CD4-positive, alpha-beta T cell treated with Interferon gamma for 1 hour (primary cell): ENCODE measurements at regions not wholly inside any gene's neighbourhood (a gene's known extent, or its start where the extent isn't known, plus 50 kb on each side); places are given as distances from the start of the nearest gene placed in this dataset.
"Not testable (repeated sequence)": the region's sequence is repeated elsewhere in the genome, so short reads cannot be mapped to it uniquely, and the experiment has no call there.

ENCODE experiments used
- DNase-seq: peaks from one replicate; pipeline ENCODE4 v3.0.0-alpha.2; 2020

DNA sequence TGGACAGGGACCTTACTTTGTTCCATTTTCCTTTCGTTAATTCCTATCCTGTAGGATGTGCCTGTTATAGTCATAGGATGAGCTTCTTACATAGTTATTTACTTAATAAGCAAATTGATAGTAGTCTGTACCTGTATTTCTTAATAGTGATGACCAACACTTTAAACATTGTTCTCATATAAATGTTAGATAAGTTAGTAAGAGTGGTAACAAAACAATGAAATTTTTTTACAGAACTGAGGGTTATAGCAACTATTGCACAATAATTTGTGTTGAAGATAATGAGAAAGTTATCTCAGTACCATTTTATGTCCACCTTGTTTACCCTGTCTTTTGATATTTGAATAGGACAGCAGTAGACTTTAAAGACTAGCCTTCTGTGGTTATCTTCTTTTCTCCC lies 162.9 kb upstream of the ELL2 start:
- no peak for DNase-seq

DNA sequence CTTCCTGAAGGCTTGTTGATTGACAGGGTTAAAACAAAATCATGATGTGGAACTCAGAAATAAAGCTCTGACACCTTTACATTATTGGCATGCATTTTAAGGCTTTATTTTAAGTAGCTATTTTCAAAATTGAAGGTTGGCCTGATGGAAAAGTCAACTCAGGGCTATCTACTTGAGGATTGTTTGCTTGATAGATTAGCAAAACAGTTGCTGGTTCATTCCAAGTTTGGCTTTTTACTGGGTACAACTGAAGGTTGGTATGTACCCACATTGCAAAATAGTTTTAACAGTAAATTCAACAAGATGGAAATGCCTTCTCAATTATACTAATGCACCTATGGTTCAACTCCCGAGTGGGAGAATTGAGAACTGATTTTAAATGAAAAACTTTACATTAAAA lies 161.8 kb upstream of the ELL2 start:
- no peak for DNase-seq

DNA sequence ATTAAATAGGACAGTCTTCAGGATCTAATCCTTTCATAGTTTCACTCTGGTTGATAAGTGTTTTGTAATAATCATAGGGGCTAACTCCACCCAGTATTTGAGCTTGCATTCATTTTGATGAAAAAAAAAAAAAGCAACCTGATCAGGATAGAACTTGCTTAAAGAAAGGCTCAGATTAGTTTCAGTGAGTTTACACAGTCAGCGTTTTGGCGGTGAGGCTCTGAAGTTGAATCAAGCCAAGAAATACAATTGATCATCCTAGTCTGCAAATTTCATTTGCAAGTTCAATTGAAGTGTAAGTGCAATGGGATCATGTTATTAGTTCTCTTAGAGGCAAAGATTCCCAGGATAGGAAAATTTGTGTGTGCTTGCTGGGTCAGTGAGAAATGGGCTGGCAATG lies 159.7 kb upstream of the ELL2 start:
- no peak for DNase-seq

DNA sequence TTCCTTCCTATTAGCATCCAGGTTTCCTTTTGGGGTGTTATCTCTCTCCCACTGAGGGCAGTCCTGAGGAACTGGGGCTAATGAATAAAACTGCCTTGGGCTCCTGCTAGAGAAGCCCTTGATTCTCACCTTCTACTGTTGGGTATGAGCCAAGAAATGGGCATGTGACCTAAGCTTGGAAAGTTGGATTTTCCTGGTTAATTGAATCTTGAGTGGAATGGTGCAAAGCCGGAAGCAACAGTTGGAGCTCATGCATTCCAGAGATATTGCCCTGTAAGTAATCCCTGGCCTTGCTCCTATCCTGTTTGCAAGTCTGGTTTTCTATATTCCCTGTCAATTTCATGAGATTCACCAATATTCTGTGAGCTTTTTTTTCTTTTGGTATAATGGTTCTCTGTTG lies 158.5 kb upstream of the ELL2 start:
- no peak for DNase-seq

DNA sequence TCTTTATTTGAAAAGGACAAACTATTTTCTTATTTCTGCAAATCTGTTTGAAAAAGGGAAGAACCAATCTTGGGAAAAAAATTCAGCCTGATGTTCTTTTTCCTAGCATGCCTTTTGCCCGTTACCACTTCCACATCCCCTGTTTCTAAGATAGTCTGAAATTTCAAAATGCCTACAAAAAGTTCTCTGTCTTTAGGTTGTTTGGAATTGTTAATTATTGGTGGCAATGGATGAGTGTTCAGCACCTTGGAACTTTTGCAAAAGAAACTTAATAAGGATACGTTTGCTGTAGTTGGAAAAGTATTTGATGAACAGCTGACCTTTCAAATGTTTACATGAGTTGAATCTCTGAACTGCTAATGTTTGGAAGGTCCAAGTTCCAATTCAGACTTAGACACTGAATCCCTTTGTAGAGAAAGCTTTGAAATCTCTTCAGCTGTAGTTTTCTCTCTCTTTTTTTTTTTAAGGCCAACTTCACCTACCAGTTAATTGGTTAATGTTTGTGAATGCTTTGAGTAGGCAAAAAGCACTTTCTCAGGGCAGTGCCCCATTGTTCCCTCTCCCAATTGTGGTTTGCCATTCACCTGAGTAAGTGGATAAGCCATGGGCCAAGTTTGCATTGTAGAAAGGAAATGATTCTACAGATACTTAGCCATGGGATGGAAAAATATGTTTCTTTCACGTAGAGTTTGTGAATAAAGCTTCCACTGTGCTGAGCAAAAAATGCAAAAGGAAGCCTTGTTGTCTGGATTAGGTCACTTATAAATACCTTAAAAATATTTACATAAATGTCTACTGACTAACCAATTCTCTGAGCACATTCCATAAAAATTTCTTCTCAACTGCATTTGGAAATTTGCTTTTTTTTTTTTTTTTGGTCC lies 156.4 kb upstream of the ELL2 start:
- DNase-seq: no peak

DNA sequence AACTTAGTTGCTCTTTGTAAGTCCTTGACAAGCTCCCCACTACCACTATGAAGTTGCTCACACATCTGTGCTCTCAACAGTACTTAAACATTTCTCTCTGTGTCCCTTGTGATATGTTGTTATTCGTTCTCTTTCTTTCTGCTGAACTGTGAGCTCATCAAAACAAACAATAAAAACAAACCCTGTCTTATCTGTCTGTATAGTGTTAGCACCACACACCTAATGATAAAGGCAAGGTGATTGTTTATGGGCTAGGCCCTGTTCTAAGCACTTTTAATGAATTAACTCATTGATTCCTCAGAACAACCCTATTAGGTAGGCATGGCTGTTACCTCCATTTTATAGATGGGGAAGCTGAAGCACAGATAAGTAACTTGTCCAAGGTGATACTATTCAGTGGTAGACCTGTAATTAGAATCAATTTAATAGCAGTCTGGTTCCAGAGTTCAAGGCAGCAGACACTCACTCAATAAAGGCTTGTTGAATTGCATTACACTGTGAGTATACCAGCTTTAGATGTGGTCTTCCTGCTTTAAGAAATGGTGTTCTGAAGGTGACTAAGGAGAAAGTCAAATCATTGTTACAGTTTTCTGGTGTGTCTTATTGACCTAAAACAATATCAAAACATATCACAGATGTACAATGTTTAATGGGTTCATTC lies 153.6 kb upstream of the ELL2 start:
- DNase-seq: no peak

DNA sequence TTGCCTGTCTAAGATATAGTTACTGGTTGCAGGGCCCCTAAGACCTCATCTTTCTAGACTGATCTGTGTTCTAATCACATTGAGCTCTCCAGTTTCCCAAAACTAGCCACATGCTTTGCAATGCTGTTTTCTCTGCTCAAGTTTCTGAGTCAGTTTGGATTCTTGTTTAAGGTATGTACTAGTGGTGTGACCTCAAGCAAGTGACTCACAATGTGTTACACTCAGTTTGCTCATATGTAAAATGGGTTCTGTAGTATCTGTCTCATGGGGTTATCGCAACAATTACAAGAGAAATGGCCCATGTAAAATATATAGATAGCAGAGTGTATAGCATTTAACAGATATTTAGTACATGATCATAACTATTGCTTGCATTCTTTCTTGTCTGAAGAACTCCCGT lies 153.1 kb upstream of the ELL2 start:
- no peak for DNase-seq

DNA sequence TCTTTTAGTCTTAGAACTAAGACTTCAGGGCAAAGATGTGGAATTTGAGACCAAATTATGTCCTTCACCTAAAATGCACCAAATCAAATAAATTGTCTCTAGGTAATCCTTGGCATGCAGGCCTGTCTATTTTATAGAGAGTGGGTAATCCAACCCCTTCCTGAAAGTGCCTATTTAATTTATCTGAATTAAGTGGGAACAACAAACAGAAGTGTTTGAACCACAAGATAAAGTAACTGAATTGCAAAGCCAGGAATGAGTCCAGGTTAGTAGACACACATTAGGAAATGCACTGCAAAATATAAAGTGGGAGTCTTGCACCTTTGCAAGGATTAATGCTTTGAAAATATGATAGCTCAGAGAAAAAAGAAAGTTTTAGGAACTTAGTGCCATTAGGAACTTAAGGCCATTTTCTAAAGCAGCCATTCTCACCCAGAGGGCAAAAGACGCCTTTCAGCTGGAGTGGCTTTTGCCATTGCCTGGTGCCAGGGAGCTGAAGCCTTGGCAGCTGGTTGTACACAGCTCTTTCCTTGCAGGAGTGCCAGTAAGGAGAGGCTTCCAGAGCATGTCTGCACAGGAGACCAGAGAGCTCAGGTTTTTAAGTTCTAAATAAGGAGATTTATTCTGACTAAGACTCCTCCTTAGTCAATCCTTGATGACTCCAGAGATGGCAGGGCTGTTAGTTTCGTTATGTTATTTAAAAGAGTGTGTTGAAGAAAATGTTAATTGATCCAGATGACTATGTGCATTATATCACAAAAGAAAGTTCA lies 151.7 kb upstream of the ELL2 start:
- DNase-seq: no peak

DNA sequence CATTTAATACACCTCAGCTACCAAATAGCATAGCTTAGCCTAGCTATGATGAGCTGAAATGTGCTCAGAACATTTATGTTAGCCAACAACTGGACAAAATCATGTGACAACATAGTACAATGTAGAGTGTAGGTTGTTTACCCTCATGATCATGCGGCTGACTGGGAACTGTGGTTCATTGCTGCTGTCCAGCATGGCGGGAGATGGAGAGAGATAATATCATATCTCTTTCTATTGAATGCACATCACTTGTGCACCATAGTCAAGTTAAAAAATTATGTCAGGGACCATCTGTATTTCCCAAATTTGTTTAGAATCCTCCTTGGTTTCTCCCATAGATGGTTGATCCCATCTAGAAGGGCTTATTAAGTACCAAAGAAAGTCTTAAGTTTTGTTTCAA lies 151.1 kb upstream of the ELL2 start:
- no peak for DNase-seq

DNA sequence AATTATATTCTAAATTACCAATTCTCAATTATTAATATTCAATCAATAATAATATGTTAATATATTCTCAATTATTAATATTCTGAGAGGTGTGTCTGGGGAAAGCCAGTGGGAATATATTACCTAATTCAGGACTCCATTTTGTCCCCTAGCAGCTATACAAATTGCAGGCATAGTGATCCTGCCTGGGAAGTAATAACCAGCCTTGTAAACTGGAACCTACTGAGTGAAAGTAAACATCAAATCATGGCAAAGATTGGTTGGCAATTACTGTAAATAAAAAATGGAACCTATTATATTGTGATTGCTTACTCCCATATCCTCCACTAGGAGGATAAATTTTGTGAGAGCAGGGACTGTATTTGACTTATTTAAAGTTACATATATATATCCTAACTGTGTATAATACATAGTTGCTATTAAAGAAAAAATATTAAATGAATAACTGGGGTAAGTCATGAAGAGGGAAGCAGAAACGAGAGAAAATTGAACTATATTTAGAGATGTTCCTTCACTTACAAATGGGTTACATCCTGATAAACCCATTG lies 150.5 kb upstream of the ELL2 start:
- DNase-seq: no peak

DNA sequence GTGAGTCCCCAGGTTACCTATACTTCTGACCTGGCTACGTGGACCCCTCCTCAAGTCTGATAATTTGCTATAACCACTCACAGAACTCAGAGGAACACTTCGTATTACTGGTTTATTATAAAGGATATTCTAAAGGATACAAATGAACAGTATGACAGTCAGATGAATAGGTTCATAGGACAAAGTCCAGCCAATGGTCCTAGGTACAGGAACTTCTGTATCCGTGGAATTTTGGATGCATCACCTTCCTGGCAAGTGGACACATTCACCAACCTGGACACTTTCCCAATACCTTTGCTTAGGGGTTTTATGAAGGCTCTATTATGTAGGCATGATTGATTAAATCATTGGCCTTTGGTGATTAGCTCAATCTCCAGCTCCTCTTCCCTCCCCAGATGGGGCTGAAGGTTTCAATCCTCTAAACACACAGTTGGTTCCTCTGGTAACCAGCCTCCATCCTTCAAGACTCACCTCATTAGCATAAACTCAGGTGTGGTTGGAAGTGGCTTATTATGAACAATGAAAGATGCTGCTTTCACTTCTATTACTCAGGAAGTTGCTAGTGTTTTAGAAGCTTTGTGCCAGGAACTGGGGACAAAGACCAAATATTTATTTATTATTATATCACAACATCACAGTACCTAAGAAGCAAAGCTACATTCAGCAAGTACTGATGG lies 149.6 kb upstream of the ELL2 start:
- no peak for DNase-seq

DNA sequence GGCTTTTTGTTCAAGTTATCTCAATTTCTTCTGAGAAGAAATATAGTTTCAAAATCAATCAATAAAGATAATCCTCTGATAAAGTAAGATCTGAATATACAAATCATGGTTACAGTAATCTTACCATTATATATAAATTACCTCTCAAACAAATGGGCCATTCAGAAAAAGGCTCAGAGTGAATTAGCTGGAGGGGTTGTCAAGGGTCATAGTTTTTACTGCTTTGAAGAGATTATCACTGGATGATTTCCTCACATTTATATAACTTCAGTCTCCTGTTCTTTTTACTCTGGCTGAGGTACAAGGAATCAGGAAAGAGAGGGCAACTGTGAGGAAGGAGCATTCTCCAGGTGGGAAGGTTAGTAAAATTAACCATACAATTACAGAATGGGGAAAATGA lies 148.6 kb upstream of the ELL2 start:
- DNase-seq: no peak

DNA sequence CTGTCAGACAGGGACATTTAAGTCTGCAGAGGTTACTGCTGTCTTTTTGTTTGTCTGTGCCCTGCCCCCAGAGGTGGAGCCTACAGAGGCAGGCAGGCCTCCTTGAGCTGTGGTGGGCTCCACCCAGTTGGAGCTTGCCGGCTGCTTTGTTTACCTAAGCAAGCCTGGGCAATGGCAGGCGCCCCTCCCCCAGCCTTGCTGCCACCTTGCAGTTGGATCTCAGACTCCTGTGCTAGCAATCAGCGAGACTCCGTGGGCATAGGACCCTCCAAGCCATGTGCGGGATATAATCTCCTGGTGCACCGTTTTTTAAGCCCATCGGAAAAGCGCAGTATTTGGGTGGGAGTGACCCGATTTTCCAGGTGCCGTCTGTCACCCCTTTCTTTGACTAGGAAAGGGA lies 147.0 kb upstream of the ELL2 start:
- not testable (repeated sequence) for DNase-seq

DNA sequence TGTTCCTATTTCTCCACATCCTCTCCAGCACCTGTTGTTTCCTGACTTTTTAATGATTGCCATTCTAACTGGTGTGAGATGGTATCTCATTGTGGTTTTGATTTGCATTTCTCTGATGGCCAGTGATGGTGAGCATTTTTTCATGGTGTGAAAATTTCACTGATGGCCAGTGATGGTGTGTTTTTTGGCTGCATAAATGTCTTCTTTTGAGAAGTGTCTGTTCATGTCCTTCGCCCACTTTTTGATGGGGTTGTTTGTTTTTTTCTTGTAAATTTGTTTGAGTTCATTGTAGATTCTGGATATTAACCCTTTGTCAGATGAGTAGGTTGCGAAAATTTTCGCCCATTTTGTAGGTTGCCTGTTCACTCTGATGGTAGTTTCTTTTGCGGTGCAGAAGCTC lies 142.2 kb upstream of the ELL2 start:
- not testable (repeated sequence) for DNase-seq

DNA sequence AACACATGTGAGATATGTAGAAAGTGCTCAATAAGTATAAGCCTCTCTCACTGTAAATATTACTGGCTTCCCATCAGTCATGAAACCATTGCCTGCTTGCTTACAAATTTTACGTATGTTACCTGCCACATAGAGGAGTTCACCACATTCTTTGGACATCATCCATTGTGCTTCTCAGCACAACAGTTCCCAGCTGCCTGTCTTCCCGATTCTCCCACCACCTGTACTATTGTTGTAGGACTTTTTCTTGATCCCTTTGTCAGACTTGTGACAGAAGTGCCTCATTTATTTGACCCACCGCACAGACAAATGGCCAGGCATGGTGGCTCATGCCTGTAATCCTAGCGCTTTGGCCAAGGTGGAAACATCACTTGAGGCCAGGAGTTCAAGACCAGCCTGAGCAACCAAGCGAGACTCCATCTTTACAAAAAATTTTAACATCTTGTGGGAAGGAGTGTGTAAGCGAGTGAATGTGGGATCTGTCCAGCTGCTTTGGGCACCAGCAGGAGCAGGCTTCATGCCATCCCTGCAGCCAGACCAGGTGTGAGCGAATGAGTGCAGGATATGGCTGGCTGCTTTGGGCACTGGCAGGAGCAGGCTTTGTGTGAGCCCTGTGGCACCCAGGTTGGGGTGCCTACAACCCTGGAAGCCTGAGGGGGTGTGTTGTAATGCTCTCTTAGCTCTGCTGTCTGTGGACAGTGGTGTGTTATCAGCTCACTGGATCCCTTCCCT lies 139.9 kb upstream of the ELL2 start:
- no peak for DNase-seq

DNA sequence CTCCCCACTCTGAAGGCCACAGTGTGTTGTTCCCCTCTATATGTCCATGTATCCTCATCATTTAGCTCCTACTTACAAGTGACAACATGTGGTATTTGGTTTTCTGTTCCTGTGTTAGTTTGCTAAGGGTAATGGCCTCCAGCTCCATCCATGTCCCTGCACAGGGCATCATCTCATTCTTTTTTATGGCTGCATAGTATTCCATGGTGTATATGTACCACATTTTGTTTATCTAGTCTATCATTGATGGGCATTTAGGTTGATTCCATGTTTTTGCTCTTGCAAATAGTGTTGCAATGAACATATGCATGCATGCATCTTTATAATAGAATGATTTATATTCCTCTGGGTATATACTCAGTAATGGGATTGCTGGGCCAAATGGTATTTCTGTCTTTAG lies 135.8 kb upstream of the ELL2 start:
- DNase-seq: not testable (repeated sequence)

DNA sequence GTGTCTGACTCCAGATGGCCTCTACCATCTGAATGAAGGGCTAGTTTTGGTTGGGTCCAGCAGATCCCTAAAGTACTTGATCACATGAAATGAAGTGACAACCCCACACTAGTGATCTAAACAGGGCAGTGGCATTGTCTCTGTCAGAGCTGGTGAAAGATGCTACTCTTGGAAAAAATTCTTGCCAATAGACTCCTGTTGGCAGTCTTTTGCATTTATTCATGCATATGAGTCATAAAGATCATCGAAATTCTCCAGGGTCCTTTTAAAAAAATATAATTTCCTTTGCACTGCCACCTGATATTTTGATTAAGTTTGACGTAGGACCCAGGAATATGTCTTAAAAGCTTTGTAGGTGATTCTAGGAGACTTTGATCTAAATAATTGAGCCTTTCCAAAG lies 135.1 kb upstream of the ELL2 start:
- no peak for DNase-seq

DNA sequence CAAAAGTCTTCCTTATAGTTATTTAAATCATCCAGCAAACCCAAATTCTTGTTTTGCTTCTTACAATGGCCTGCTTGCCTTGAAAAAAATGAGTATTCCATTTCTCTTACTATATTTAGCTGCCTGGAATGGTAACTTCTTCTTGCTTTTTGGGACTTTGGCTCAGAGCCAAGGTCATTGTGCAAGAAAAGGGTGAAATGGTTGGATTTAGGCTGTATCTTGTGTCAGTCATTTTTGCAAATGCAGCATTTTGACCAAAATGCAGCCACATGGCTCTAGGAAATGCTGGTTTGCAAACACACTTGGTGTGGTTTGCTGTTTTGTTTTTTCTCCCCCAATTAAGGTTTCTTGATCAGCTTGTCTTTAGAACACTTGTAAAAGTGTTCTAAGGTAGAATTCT lies 133.3 kb upstream of the ELL2 start:
- no peak for DNase-seq

DNA sequence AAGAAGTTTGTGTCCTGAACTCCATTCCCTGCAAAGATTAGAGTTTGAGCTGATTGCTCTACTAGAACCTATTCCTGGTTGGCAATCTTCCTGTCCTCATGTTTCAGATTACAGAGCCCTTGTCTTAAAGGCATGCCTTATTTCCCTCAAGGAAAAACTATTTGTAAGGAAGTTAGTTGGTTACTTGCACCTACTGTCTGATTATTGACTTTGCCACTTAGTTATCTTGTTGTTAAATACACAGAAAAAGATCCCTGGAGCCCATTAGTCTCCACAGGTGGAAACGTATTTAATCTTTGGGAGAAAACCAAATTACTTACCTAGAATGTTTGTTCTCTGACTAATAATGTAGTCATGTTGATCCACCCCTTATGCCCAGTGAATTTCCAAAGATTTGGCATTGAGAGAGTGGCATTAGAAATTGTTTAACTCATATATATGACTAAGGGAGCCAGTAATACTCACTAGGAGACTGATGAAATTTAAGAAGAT lies 132.3 kb upstream of the ELL2 start:
- DNase-seq: no peak

DNA sequence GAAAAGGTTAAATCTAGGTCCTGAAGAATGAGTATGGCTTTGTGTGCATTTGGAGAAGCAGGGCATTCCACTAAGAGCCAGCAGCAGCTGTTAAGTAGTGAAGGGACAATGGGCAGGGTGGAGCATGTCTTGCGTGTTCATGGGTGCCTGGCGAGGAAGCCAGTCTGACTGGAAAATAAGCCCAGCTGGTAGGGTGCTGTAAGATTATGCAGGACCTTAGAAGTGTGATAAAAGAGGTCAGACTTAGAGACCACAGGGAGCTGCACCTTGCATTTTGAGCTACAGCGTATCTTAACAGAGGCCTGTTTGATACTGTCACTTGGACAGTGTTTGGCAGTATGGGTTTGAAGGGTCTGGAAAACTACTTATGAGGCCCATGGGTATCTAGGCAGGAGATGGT lies 131.7 kb upstream of the ELL2 start:
- no peak for DNase-seq

DNA sequence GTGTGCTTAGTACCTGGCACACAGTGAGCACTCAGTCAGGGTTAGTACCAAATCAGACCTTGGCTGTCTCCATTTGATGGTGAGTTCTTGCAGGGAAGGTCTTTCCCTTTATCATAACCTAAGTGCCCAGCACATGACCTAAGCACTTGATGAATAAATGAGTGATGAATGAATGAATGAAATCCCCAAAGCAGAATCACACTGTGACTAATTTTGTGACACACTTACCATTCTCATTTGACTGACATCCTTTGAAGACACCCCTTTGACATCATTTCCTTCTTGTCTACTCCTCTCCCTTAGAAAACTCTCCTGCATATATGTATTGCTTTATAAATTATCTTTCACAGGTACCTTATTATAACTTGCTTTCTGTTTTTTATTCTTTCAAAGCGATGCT lies 130.2 kb upstream of the ELL2 start:
- no peak for DNase-seq

DNA sequence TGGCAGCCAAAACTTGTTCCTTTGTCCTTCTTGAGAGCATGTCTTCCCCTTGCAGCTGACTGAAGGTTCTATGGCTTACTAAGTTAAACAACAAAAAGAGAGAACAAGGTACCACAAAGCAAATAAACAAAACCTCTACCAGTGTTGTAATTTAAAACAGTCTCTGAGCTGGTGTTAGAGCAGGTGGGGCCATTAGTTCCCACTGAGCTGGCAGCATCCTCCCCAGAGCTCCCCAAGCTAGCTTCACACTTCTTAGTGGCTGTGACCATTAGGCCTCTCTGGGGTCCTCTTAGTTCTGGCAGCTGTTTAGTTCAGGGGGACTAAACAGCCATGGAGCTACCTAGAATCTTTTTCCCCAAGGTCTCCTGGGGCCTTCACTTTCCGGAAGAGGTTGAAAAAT lies 128.6 kb upstream of the ELL2 start:
- no peak for DNase-seq
